ENCODE measurements at regions not wholly inside any gene's neighbourhood (a gene's known extent, or its start where the extent isn't known, plus 50 kb on each side); places are given as distances from the start of the nearest gene placed in this dataset.
"Not testable (repeated sequence)": the region's sequence is repeated elsewhere in the genome, so short reads cannot be mapped to it uniquely, and the experiment has no call there.

DNA sequence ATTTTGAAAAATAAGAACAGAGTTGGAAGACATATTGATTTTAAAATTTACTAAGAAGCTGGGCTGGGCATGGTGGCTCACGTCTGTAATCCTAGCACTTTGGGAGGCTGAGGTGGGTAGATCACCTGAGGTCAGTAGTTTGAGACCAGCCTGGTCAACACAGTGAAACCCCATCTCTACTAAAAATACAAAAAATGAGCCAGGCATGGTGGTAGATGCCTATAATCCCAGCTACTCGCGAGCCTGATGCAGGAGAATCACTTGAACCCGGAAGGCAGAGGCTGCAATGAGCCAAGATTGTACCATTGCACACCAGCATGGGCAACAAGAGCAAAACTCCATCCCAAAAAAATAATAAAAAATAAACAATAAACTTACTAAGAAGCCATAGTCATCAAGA is 262.5 kb downstream of the GOLGA6L6 start:
- not testable (repeated sequence) for TF ChIP-seq CTCF, POLR2A (IDR thresholded peaks at IDR 0.05)
